OCI-LY1 (cell line): ENCODE measurements at regions not wholly inside any gene's neighbourhood (a gene's known extent, or its start where the extent isn't known, plus 50 kb on each side); places are given as distances from the start of the nearest gene placed in this dataset.

Source experiments
- H2AFZ ChIP-seq: fragments of 200-600 bp; sonication (generic), shearing (Covaris generic); 2 replicates; pipeline ENCODE4 v1.6.0; 2014; ENCODE audit warnings: antibody characterized with exemption, mild to moderate bottlenecking, low read length
- H3F3A ChIP-seq: fragments of 200-600 bp; sonication (generic), shearing (Covaris generic); 2 replicates; pipeline ENCODE4 v1.6.0; 2014; ENCODE audit warnings: mild to moderate bottlenecking, antibody characterized with exemption, low read length, moderate library complexity; ENCODE audit not compliant: insufficient read depth
- H3K27ac ChIP-seq: fragments of 200-600 bp; sonication (generic); 2 replicates; pipeline ENCODE4 v1.5.1; 2014; ENCODE audit warnings: low read length, mixed run types, mild to moderate bottlenecking, low read depth; ENCODE audit not compliant: poor library complexity, severe bottlenecking
- H3K27me3 ChIP-seq: fragments of 200-600 bp; sonication (generic); 2 replicates; pipeline ENCODE4 v1.6.0; 2014; ENCODE audit warnings: antibody characterized with exemption, mild to moderate bottlenecking, low read length, moderate library complexity; ENCODE audit not compliant: insufficient read depth
- H3K36me3 ChIP-seq: fragments of 200-600 bp; sonication (generic); 2 replicates; pipeline ENCODE4 v1.6.1; 2014; ENCODE audit warnings: mild to moderate bottlenecking, antibody characterized with exemption, low read length, moderate library complexity, mixed read lengths; ENCODE audit not compliant: insufficient read depth
- H3K4me1 ChIP-seq: fragments of 200-600 bp; sonication (generic); 2 replicates; pipeline ENCODE4 v1.5.1; 2014; ENCODE audit warnings: mild to moderate bottlenecking, low read length, moderate library complexity; ENCODE audit not compliant: insufficient read depth, severe bottlenecking
- H3K4me2 ChIP-seq: fragments of 200-600 bp; sonication (generic), shearing (Covaris generic); 2 replicates; pipeline ENCODE4 v1.6.1; 2014; ENCODE audit warnings: low read length
- H3K4me3 ChIP-seq: fragments of 200-600 bp; sonication (generic); 2 replicates; pipeline ENCODE4 v1.5.1; 2014; ENCODE audit warnings: low read length, low read depth, mild to moderate bottlenecking, mixed read lengths; ENCODE audit not compliant: poor library complexity, severe bottlenecking
- H3K79me2 ChIP-seq: fragments of 200-600 bp; shearing (Covaris generic); 2 replicates; pipeline ENCODE4 v1.6.1; 2016; ENCODE audit warnings: mixed run types, low read length, mixed read lengths; ENCODE audit not compliant: insufficient read depth
- H3K9ac ChIP-seq: fragments of 200-600 bp; sonication (generic), shearing (Covaris generic); 2 replicates; pipeline ENCODE4 v1.6.1; 2014; ENCODE audit warnings: mild to moderate bottlenecking, low read length, mixed read lengths
- H3K9me2 ChIP-seq: fragments of 200-600 bp; sonication (generic), shearing (Covaris generic); 2 replicates; pipeline ENCODE4 v1.6.1; 2014; ENCODE audit warnings: low read depth, mild to moderate bottlenecking, low read length, mixed read lengths
- H3K9me3 ChIP-seq: fragments of 200-600 bp; shearing (Covaris generic); 2 replicates; pipeline ENCODE4 v1.6.1; 2014; ENCODE audit warnings: low read length, mixed read lengths
- H4K20me1 ChIP-seq: fragments of 200-600 bp; sonication (generic), shearing (Covaris generic); 2 replicates; pipeline ENCODE4 v1.6.0; 2016; ENCODE audit warnings: mild to moderate bottlenecking, low read length; ENCODE audit not compliant: insufficient read depth
- EZH2 ChIP-seq: fragments of 200-600 bp; sonication (generic), shearing (Covaris generic); IDR thresholded peaks from 2 replicates; pipeline ENCODE4 v1.8.0; 2017; ENCODE audit warnings: borderline replicate concordance, mixed run types, mild to moderate bottlenecking, antibody characterized with exemption, low read length, moderate library complexity, mixed read lengths
- TF ChIP-seq, protein P1 (sequence below): fragments of 200-600 bp; sonication (generic), shearing (Covaris generic); IDR thresholded peaks from 2 replicates; pipeline ENCODE4 v1.5.1; 2017; ENCODE audit warnings: mild to moderate bottlenecking, antibody characterized with exemption, low read length, moderate library complexity, mixed read lengths

- no peaks in the 10 kb centered on the region for H3K79me2 ChIP-seq
- no peaks in the 10 kb centered on the region for H3K9me2 ChIP-seq
- H3K27ac ChIP-seq, result no peak overlapping the region
- H3F3A ChIP-seq, result no peaks in the 10 kb centered on the region
- H3K9ac ChIP-seq, result no peak overlapping the region
- H2AFZ ChIP-seq, result no peak overlapping the region
- H3K4me1 ChIP-seq, result no peaks in the 10 kb centered on the region
- TF ChIP-seq, protein P1, sequence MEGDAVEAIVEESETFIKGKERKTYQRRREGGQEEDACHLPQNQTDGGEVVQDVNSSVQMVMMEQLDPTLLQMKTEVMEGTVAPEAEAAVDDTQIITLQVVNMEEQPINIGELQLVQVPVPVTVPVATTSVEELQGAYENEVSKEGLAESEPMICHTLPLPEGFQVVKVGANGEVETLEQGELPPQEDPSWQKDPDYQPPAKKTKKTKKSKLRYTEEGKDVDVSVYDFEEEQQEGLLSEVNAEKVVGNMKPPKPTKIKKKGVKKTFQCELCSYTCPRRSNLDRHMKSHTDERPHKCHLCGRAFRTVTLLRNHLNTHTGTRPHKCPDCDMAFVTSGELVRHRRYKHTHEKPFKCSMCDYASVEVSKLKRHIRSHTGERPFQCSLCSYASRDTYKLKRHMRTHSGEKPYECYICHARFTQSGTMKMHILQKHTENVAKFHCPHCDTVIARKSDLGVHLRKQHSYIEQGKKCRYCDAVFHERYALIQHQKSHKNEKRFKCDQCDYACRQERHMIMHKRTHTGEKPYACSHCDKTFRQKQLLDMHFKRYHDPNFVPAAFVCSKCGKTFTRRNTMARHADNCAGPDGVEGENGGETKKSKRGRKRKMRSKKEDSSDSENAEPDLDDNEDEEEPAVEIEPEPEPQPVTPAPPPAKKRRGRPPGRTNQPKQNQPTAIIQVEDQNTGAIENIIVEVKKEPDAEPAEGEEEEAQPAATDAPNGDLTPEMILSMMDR, result no peak
- TF ChIP-seq EZH2, result no peak
- no peaks in the 10 kb centered on the region for H3K27me3 ChIP-seq
- no peak overlapping the region for H3K4me2 ChIP-seq
- H3K4me3 ChIP-seq, result no peak overlapping the region
- H4K20me1 ChIP-seq, result no peaks in the 10 kb centered on the region
- no peaks in the 10 kb centered on the region for H3K36me3 ChIP-seq
- H3K9me3 ChIP-seq, result no peaks in the 10 kb centered on the region
Measured at GRCh38 chr11:21774212-21774611, 418.7 kb upstream of the ANO5 start.

GRCh38 chr11:21775911-21776310 lies 417.0 kb upstream of the ANO5 start:
- H3K4me1 ChIP-seq, result no peaks in the 10 kb centered on the region
- H3K4me2 ChIP-seq, result no peak overlapping the region
- no peak overlapping the region for H3K4me3 ChIP-seq
- H3K9me2 ChIP-seq, result no peaks in the 10 kb centered on the region
- no peaks in the 10 kb centered on the region for H3F3A ChIP-seq
- H3K36me3 ChIP-seq, result no peaks in the 10 kb centered on the region
- no peak overlapping the region for H3K27ac ChIP-seq
- TF ChIP-seq EZH2, result no peak
- TF ChIP-seq, protein P1, result no peak
- no peak overlapping the region for H3K9ac ChIP-seq
- no peaks in the 10 kb centered on the region for H3K9me3 ChIP-seq
- no peak overlapping the region for H2AFZ ChIP-seq
- no peaks in the 10 kb centered on the region for H3K27me3 ChIP-seq
- H3K79me2 ChIP-seq, result no peaks in the 10 kb centered on the region
- no peaks in the 10 kb centered on the region for H4K20me1 ChIP-seq

- no peaks in the 10 kb centered on the region for H3K9me2 ChIP-seq
- no peak overlapping the region for H3K4me2 ChIP-seq
- no peaks in the 10 kb centered on the region for H3K36me3 ChIP-seq
- H3K4me3 ChIP-seq, result no peak overlapping the region
- H3K27me3 ChIP-seq, result no peaks in the 10 kb centered on the region
- no peaks in the 10 kb centered on the region for H4K20me1 ChIP-seq
- H3K9me3 ChIP-seq, result no peaks in the 10 kb centered on the region
- no peak overlapping the region for H3K9ac ChIP-seq
- H3K27ac ChIP-seq, result no peak overlapping the region
- TF ChIP-seq, protein P1, result no peak
- no peak for TF ChIP-seq EZH2
- H3K4me1 ChIP-seq, result no peaks in the 10 kb centered on the region
- H3K79me2 ChIP-seq, result no peaks in the 10 kb centered on the region
- H2AFZ ChIP-seq, result no peak overlapping the region
- H3F3A ChIP-seq, result no peaks in the 10 kb centered on the region
Measured at GRCh38 chr11:21783954-21784353, 408.9 kb upstream of the ANO5 start.
